Esophagus muscularis mucosa (tissue), 4 donors: ENCODE measurements at regions not wholly inside any gene's neighbourhood (a gene's known extent, or its start where the extent isn't known, plus 50 kb on each side); places are given as distances from the start of the nearest gene placed in this dataset.

Experiments used
- EP300 ChIP-seq: sonication (generic); formaldehyde crosslinking; IDR thresholded peaks from one replicate; pipeline ENCODE4 v1.6.1; 2017; ENCODE audit warnings: antibody characterized with exemption
- POLR2A ChIP-seq: fragments of 450-650 bp; IDR thresholded peaks from one replicate; pipeline ENCODE4 v1.6.1; 2017; ENCODE audit warnings: antibody characterized with exemption, moderate library complexity, mild to moderate bottlenecking, low read depth
- POLR2AphosphoS5 ChIP-seq, 2 donors: sonication (generic); formaldehyde crosslinking; IDR thresholded peaks; one replicate each; pipeline ENCODE4 v1.6.1; 2017; ENCODE audit warnings: antibody characterized with exemption in 2 of 2
- TF ChIP-seq, protein P1 (sequence below), 3 experiments: fragments of 200-600 bp in 2 of 3; fragments of 450-650 bp in 1 of 3; sonication (generic) in 2 of 3; IDR thresholded peaks; one replicate each; pipeline ENCODE4 v1.5.1; 2017 to 2019; ENCODE audit warnings: antibody characterized with exemption in 3 of 3, mild to moderate bottlenecking in 2 of 3, moderate library complexity in 1 of 3

DNA sequence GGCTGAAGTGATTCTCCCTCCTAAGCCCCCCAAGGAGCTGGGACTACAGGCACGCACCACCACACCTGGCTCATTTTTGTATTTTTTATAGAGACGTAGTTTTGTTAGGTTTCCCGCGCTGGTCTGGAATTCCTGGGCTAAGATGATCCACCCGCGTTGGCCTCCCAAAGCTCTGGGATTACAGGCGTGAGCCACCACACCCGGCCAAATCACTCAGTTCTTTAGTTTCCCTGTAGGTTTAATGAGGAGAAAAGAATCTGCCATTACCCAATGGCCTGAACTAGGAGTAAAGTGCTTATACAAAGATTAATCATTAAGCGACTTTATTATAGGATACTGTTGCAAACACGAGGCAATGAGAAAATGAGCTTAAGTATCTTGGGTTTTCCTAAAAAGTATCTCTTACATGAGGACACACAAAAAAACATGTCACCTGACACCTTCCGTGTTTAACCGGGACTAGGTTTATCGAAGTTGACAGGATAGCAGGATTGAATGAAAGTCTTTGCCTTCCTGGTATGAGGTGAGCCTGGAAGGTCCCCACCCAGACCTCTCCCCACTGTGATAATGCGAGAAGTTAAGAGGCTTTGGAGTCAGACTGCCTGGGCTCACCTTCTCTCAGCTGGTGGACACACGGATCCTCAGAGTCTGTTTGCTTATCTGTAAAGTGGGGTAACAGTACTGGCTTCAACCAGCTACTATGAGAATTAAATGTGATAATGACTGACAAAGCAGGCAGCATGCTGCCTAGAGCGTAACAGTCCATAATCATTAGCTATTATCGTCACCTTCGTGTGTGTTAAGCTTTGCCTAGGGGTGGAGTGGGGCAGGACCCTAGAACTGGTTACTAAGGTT, 133.5 kb upstream of the KRAS start:
- TF ChIP-seq POLR2A (no peak), EP300 (no peak), POLR2AphosphoS5 (IDR thresholded peaks at IDR 0.05) (no peak)
- TF ChIP-seq, protein P1, sequence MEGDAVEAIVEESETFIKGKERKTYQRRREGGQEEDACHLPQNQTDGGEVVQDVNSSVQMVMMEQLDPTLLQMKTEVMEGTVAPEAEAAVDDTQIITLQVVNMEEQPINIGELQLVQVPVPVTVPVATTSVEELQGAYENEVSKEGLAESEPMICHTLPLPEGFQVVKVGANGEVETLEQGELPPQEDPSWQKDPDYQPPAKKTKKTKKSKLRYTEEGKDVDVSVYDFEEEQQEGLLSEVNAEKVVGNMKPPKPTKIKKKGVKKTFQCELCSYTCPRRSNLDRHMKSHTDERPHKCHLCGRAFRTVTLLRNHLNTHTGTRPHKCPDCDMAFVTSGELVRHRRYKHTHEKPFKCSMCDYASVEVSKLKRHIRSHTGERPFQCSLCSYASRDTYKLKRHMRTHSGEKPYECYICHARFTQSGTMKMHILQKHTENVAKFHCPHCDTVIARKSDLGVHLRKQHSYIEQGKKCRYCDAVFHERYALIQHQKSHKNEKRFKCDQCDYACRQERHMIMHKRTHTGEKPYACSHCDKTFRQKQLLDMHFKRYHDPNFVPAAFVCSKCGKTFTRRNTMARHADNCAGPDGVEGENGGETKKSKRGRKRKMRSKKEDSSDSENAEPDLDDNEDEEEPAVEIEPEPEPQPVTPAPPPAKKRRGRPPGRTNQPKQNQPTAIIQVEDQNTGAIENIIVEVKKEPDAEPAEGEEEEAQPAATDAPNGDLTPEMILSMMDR (IDR thresholded peaks at IDR 0.05): no peak
